ENCODE measurements at regions not wholly inside any gene's neighbourhood (a gene's known extent, or its start where the extent isn't known, plus 50 kb on each side); places are given as distances from the start of the nearest gene placed in this dataset.

- POLR2A ChIA-PET = no interaction called here
- Histone ChIP-seq H3K36me3 (replicated peaks in 1 of 2; ENCODE audit: control insufficient read depth in 1 of 2, insufficient read depth in 2 of 2, low read length in 1 of 2) (no peaks in the 10 kb centered on the region), H3K27me3 (ENCODE audit: insufficient read depth) (no peaks in the 10 kb centered on the region), H3K9me2 (no peaks in the 10 kb centered on the region), H3K4me3 (ENCODE audit: low read depth in 2 of 2, low read length in 1 of 2) (no peak overlapping the region), H3K27ac (ENCODE audit: low read depth in 2 of 2, low read length in 1 of 2) (no peak overlapping the region), H3K4me2 (no peak overlapping the region), H3F3A (replicated peaks; ENCODE audit: insufficient read depth) (no peaks in the 10 kb centered on the region), H3K79me2 (ENCODE audit: insufficient read depth) (no peaks in the 10 kb centered on the region), H3K9me3 (no peaks in the 10 kb centered on the region), H3K4me1 (ENCODE audit: control insufficient read depth in 1 of 2, insufficient read depth in 2 of 2, low read depth in 1 of 2, low read length in 1 of 2) (no peaks in the 10 kb centered on the region), H2AFZ (ENCODE audit: low read depth) (no peak overlapping the region), H4K20me1 (ENCODE audit: insufficient read depth) (no peaks in the 10 kb centered on the region), H3K9ac (no peak overlapping the region)
- no peak for DNase-seq
- CTCF ChIA-PET = no interaction called here
- TF ChIP-seq GATA2 (CRISPR knock-in tag; IDR thresholded peaks at IDR 0.05) = no peak
- TF ChIP-seq SIN3A (IDR thresholded peaks at IDR 0.05; ENCODE audit: borderline replicate concordance, low read depth, low read length) = no peak
- TF ChIP-seq RXRA (IDR thresholded peaks at IDR 0.05; ENCODE audit: borderline replicate concordance, low read depth) = no peak
- TF ChIP-seq GABPA (IDR thresholded peaks at IDR 0.05; ENCODE audit: low read depth) = no peak
- no peak for TF ChIP-seq EZH2phosphoT487 (IDR thresholded peaks at IDR 0.05; ENCODE audit: borderline replicate concordance, low read depth)
- TF ChIP-seq TEAD4 (IDR thresholded peaks at IDR 0.05; ENCODE audit: borderline replicate concordance, insufficient read depth) = no peak
- TF ChIP-seq PBX3 (IDR thresholded peaks at IDR 0.05) = no peak
- no peak for TF ChIP-seq SMC3 (IDR thresholded peaks at IDR 0.05; ENCODE audit: low read depth, low read length)
- TF ChIP-seq MAX (IDR thresholded peaks at IDR 0.05; ENCODE audit: low read depth) = no peak
- no peak for TF ChIP-seq TAF1 (IDR thresholded peaks at IDR 0.05; ENCODE audit: borderline replicate concordance, low read depth, low read length)
Measured at GRCh38 chrX:147735364-147735763, 176.4 kb upstream of the FMR1 start.

GRCh38 chrX:147736045-147736444 lies 175.7 kb upstream of the FMR1 start:
- CTCF ChIA-PET = no interaction called here
- no peak overlapping the region for H3K4me2 ChIP-seq
- TF ChIP-seq ELF1 (IDR thresholded peaks at IDR 0.05) = no peak
- no peak for TF ChIP-seq TAF1 (IDR thresholded peaks at IDR 0.05; ENCODE audit: borderline replicate concordance, low read depth, low read length)

GRCh38 chrX:147737690-147738089 lies 174.0 kb upstream of the FMR1 start:
- Histone ChIP-seq H3K4me1 (ENCODE audit: control insufficient read depth in 1 of 2, insufficient read depth in 2 of 2, low read depth in 1 of 2, low read length in 1 of 2) (no peaks in the 10 kb centered on the region), H3K4me2 (no peak overlapping the region), H3K27me3 (ENCODE audit: insufficient read depth) (no peaks in the 10 kb centered on the region), H2AFZ (ENCODE audit: low read depth) (no peak overlapping the region), H3K4me3 (ENCODE audit: low read depth in 2 of 2, low read length in 1 of 2) (no peak overlapping the region), H3K9me3 (no peaks in the 10 kb centered on the region), H3K27ac (ENCODE audit: low read depth in 2 of 2, low read length in 1 of 2) (no peak overlapping the region), H3K9me2 (no peaks in the 10 kb centered on the region), H3K9ac (no peak overlapping the region), H3F3A (replicated peaks; ENCODE audit: insufficient read depth) (no peaks in the 10 kb centered on the region), H3K36me3 (replicated peaks in 1 of 2; ENCODE audit: control insufficient read depth in 1 of 2, insufficient read depth in 2 of 2, low read length in 1 of 2) (no peaks in the 10 kb centered on the region), H3K79me2 (ENCODE audit: insufficient read depth) (no peaks in the 10 kb centered on the region), H4K20me1 (ENCODE audit: insufficient read depth) (no peaks in the 10 kb centered on the region)
- DNase-seq = no peak
- POLR2A ChIA-PET = no interaction called here
- 5% methylated on average over 3 of the region's 3 CpGs for WGBS (ENCODE audit: low lambda C conversion rate)
- CTCF ChIA-PET = no interaction called here
- no peak for TF ChIP-seq SIN3A (IDR thresholded peaks at IDR 0.05; ENCODE audit: borderline replicate concordance, low read depth, low read length)
- TF ChIP-seq NFIC (IDR thresholded peaks at IDR 0.05; ENCODE audit: borderline replicate concordance) = no peak
- no peak for TF ChIP-seq RAD21 (IDR thresholded peaks at IDR 0.05; ENCODE audit: low read length)
- no peak for TF ChIP-seq RFX5 (IDR thresholded peaks at IDR 0.05; ENCODE audit: low read length)
- no peak for TF ChIP-seq NRF1 (IDR thresholded peaks at IDR 0.05; ENCODE audit: low read depth, low read length)
- no peak for TF ChIP-seq SMC3 (IDR thresholded peaks at IDR 0.05; ENCODE audit: low read depth, low read length)
- no peak for TF ChIP-seq FOXJ3 (CRISPR knock-in tag; IDR thresholded peaks at IDR 0.05)
- no peak for TF ChIP-seq REST (IDR thresholded peaks at IDR 0.05; ENCODE audit: low read depth, low read length)
- no peak for TF ChIP-seq YY1 (IDR thresholded peaks at IDR 0.05; ENCODE audit: low read depth)
- no peak for TF ChIP-seq MXI1 (IDR thresholded peaks at IDR 0.05; ENCODE audit: low read depth, low read length)
- no peak for TF ChIP-seq ELF1 (IDR thresholded peaks at IDR 0.05)
- TF ChIP-seq FOXM1 (IDR thresholded peaks at IDR 0.05; ENCODE audit: low read depth) = no peak
- TF ChIP-seq EP300 (IDR thresholded peaks at IDR 0.05; ENCODE audit: borderline replicate concordance in 1 of 2, low read depth in 1 of 2, low read length in 1 of 2) = no peak

More at GRCh38 chrX:147736045-147736444, 175.7 kb upstream of the FMR1 start:
- Histone ChIP-seq H3K4me1 (ENCODE audit: control insufficient read depth in 1 of 2, insufficient read depth in 2 of 2, low read depth in 1 of 2, low read length in 1 of 2) (no peaks in the 10 kb centered on the region), H3K27me3 (ENCODE audit: insufficient read depth) (no peaks in the 10 kb centered on the region), H4K20me1 (ENCODE audit: insufficient read depth) (no peaks in the 10 kb centered on the region), H3K27ac (ENCODE audit: low read depth in 2 of 2, low read length in 1 of 2) (no peak overlapping the region), H3K36me3 (replicated peaks in 1 of 2; ENCODE audit: control insufficient read depth in 1 of 2, insufficient read depth in 2 of 2, low read length in 1 of 2) (no peaks in the 10 kb centered on the region), H3F3A (replicated peaks; ENCODE audit: insufficient read depth) (no peaks in the 10 kb centered on the region), H3K79me2 (ENCODE audit: insufficient read depth) (no peaks in the 10 kb centered on the region), H3K9ac (no peak overlapping the region), H3K9me2 (no peaks in the 10 kb centered on the region), H3K9me3 (no peaks in the 10 kb centered on the region), H3K4me3 (ENCODE audit: low read depth in 2 of 2, low read length in 1 of 2) (no peak overlapping the region), H2AFZ (ENCODE audit: low read depth) (no peak overlapping the region)
- DNase-seq = no peak
- POLR2A ChIA-PET = no interaction called here
- 8% methylated on average over 5 of the region's 5 CpGs for WGBS (ENCODE audit: low lambda C conversion rate)

Data from SK-N-SH (cell line).